HG03175 (cell line): ENCODE measurements at regions not wholly inside any gene's neighbourhood (a gene's known extent, or its start where the extent isn't known, plus 50 kb on each side); places are given as distances from the start of the nearest gene placed in this dataset.
"Not testable (repeated sequence)": the region's sequence is repeated elsewhere in the genome, so short reads cannot be mapped to it uniquely, and the experiment has no call there.

Experiments
- ATAC-seq: cut with Tn5 transposase; IDR thresholded peaks from one replicate; pipeline ENCODE4 v1.9.1; 2021; ENCODE audit warnings: mild to moderate bottlenecking, moderate library complexity; ENCODE audit not compliant: unreplicated experiment

DNA sequence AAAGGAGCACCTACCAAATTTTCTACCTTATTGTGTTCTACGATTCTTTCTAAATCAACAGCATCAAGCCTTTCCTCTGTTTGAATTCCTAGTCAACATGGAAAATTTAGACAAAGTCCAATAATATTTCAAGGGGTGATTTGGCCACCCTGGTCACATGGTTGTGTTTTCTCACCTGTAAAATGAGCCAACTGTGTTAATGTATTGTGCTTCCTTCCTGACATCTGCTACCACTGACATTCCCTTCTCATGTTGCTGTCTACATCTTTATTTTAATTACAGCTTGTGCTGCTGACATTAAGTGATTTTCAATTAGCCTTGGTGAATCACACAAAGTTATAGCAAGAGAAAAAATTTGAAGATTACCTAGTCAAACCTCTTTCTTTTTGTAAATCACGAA lies 83.0 kb upstream of the NPSR1 start:
- no peak for ATAC-seq

DNA sequence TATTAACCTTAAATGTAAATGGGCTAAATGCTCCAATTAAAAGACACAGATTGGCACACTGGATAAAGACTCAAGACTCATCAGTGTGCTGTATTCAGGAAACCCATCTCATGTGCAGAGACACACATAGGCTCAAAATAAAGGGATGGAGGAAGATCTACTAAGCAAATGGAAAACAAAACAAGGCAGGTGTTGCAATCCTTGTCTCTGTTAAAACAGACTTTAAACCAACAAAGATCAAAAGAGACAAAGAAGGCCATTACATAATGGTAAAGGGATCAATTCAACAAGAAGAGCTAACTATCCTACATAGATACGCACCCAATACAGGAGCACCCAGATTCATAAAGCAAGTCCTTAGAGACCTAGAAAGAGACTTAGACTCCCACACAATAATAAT lies 80.1 kb upstream of the NPSR1 start:
- not testable (repeated sequence) for ATAC-seq

DNA sequence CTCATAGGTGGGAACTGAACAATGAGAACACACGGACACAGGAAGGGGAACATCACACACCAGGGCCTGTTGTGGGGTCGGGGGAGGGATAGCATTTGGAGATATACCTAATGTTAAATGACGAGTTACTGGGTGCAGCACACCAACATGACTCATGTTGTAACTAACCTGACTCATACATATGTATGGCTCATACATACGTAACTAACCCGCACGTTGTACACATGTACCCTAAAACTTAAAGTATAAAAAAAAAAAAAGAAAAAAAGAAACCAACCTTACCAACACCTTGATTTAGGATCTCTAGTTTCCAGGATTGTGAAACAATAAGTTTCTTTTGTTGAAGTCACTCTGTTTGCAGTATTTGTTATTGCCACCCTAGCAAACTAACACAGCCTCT lies 76.3 kb upstream of the NPSR1 start:
- ATAC-seq, result not testable (repeated sequence)

GRCh38 chr7:34584526-34584925 lies 73.5 kb upstream of the NPSR1 start:
- ATAC-seq, result no peak

- ATAC-seq, result no peak
Observed at GRCh38 chr7:34596887-34597286, 61.1 kb upstream of the NPSR1 start.

DNA sequence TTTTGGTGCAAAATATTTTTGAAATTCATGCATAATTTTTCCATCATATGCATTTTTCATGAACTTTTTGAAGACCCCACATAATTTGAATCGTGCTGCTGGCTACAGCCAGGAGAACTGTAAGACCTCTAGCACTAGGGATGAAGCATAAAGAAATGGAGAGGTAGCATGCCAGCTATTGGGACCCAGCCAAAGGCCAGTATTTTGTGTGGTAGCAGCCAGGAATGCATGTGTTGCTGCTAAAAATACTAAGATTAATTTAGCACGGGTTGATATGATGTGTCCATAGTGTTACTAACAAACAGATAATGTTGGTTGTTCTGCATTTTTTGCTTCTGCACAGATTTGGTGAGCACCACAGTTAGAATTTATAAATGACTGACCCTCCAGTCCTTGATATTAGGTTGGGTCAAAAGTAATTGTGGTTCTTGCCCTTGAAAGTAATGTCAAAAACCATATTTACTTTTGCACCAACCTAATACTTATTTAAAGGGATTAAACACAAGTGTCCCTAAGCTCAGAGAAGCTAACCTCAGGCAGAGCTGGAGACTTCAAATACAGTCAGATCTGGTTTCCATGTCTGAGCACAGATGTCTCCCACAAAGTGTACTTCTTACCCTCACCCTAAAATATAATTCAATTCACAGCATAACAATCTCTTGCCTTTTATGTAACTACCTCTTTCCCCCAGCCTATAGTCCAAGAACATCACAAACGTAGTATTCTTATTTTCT lies 54.1 kb upstream of the NPSR1 start:
- ATAC-seq, result no peak
